Gastrocnemius medialis (tissue), 4 donors: ENCODE measurements at regions not wholly inside any gene's neighbourhood (a gene's known extent, or its start where the extent isn't known, plus 50 kb on each side); places are given as distances from the start of the nearest gene placed in this dataset.
"Not testable (repeated sequence)": the region's sequence is repeated elsewhere in the genome, so short reads cannot be mapped to it uniquely, and the experiment has no call there.

Experiments
- ATAC-seq, 2 donors: fragments of 150-250 bp; one replicate each; pipeline ENCODE4 v1.9.1; 2016
- DNase-seq, 2 donors: peaks; one replicate each; pipeline ENCODE4 v3.0.0-alpha.2; 2019
- H3K27ac ChIP-seq, 4 donors: fragments of 200-600 bp; sonication (generic); 1 replicate in 1 of 4; 2 replicates in 3 of 4; pipeline ENCODE4 v1.5.1; 2016 to 2018; ENCODE audit warnings: mild to moderate bottlenecking in 2 of 4, moderate library complexity in 1 of 4
- H3K27me3 ChIP-seq, 3 donors: fragments of 200-600 bp; sonication (generic) in 2 of 3; 1 replicate in 1 of 3; 2 replicates in 2 of 3; pipeline versions ENCODE4 v1.5.1 to v1.6.0; 2016 to 2019; ENCODE audit warnings: mild to moderate bottlenecking in 1 of 3, moderate library complexity in 1 of 3
- H3K36me3 ChIP-seq, 2 donors: fragments of 200-600 bp; sonication (generic) in 1 of 2; one replicate each; pipeline ENCODE4 v1.5.1; 2017 to 2018
- H3K4me1 ChIP-seq, 2 donors: fragments of 200-600 bp; sonication (generic) in 1 of 2; one replicate each; pipeline ENCODE4 v1.5.1; 2016 to 2017; ENCODE audit warnings: mild to moderate bottlenecking in 2 of 2
- H3K4me3 ChIP-seq, 4 donors: fragments of 200-600 bp; sonication (generic) in 3 of 4; 1 replicate in 1 of 4; 2 replicates in 3 of 4; pipeline ENCODE4 v1.5.1; 2016 to 2019; ENCODE audit warnings: mild to moderate bottlenecking in 2 of 4
- H3K9me3 ChIP-seq, 3 donors: fragments of 200-600 bp; sonication (generic) in 2 of 3; 1 replicate in 1 of 3; 2 replicates in 2 of 3; pipeline ENCODE4 v1.5.1; 2016 to 2019
- CTCF ChIP-seq, 5 experiments: fragments of 450-650 bp in 3 of 5; fragments of 200-600 bp in 2 of 5; sonication (generic) in 2 of 5; IDR thresholded peaks in 4 of 5; conservative IDR thresholded peaks in 1 of 5; 1 replicate in 4 of 5; 2 replicates in 1 of 5; pipeline ENCODE4 v1.5.1; 2016 to 2019; ENCODE audit warnings: antibody characterized with exemption in 5 of 5, mild to moderate bottlenecking in 3 of 5, moderate library complexity in 3 of 5
- POLR2A ChIP-seq, 2 donors: fragments of 450-650 bp; IDR thresholded peaks; one replicate each; pipeline ENCODE4 v1.6.1; 2017; ENCODE audit warnings: antibody characterized with exemption in 2 of 2, mild to moderate bottlenecking in 2 of 2, moderate library complexity in 2 of 2
- in situ Hi-C, 4 donors: fragments of 200-750 bp; cut with MboI; loops; one replicate each; pipeline versions ENCODE4 v1.15.0 to v1.8.0; 2017; ENCODE audit warnings: low sequenced_read_pairs in 4 of 4
- intact Hi-C: fragments of 100-400 bp; cut with DNase I; formaldehyde crosslinking; loops from one replicate; pipeline ENCODE4 v1.15.1; 2023; ENCODE audit warnings: low total_unique reads

- no peaks in the 10 kb centered on the region for H3K9me3 ChIP-seq
- in situ Hi-C loops = no loop called here
- H3K4me1 ChIP-seq = no peaks in the 10 kb centered on the region
- H3K4me3 ChIP-seq = no peak overlapping the region
- ATAC-seq = no peak
- intact Hi-C loops = no loop called here
- no peak for DNase-seq
- no peaks in the 10 kb centered on the region for H3K27me3 ChIP-seq
- H3K27ac ChIP-seq = no peak overlapping the region
- TF ChIP-seq POLR2A (IDR thresholded peaks at IDR 0.05) (no peak), CTCF (IDR thresholded peaks at IDR 0.05 in 4 of 5, conservative IDR thresholded peaks at IDR 0.05 in 1 of 5) (no peak)
- no peaks in the 10 kb centered on the region for H3K36me3 ChIP-seq
Observed at GRCh38 chr9:30329431-30329830, 2055.0 kb upstream of the ACO1 start.

- Histone ChIP-seq H3K27me3 (no peaks in the 10 kb centered on the region), H3K4me3 (no peak overlapping the region), H3K4me1 (no peaks in the 10 kb centered on the region), H3K36me3 (no peaks in the 10 kb centered on the region), H3K9me3 (no peaks in the 10 kb centered on the region), H3K27ac (no peak overlapping the region)
- no peak for TF ChIP-seq POLR2A (IDR thresholded peaks at IDR 0.05)
- TF ChIP-seq CTCF (IDR thresholded peaks at IDR 0.05 in 4 of 5, conservative IDR thresholded peaks at IDR 0.05 in 1 of 5) = no peak
- no peak for ATAC-seq
- no peak for DNase-seq
- intact Hi-C loops = no loop called here
- in situ Hi-C loops = no loop called here
Observed at GRCh38 chr9:30348904-30349303, 2035.5 kb upstream of the ACO1 start.

- no peak for TF ChIP-seq POLR2A (IDR thresholded peaks at IDR 0.05)
- DNase-seq = no peak
- Histone ChIP-seq H3K27ac (no peak overlapping the region), H3K4me1 (no peaks in the 10 kb centered on the region), H3K27me3 (no peaks in the 10 kb centered on the region), H3K4me3 (no peak overlapping the region), H3K9me3 (no peaks in the 10 kb centered on the region), H3K36me3 (no peaks in the 10 kb centered on the region)
- no peak for ATAC-seq
- intact Hi-C loops = no loop called here
- in situ Hi-C loops = no loop called here
Observed at GRCh38 chr9:30349526-30350513, 2034.6 kb upstream of the ACO1 start.

- Histone ChIP-seq H3K27ac (no peak overlapping the region), H3K27me3 (no peaks in the 10 kb centered on the region), H3K9me3 (no peaks in the 10 kb centered on the region), H3K4me1 (no peaks in the 10 kb centered on the region), H3K4me3 (no peak overlapping the region), H3K36me3 (no peaks in the 10 kb centered on the region)
- DNase-seq (no peak), ATAC-seq (no peak)
- intact Hi-C loops (no loop called here), in situ Hi-C loops (no loop called here)
- TF ChIP-seq CTCF (IDR thresholded peaks at IDR 0.05 in 4 of 5, conservative IDR thresholded peaks at IDR 0.05 in 1 of 5) (no peak), POLR2A (IDR thresholded peaks at IDR 0.05) (no peak)
Observed at GRCh38 chr9:30356221-30356620, 2028.2 kb upstream of the ACO1 start.

- DNase-seq (no peak), ATAC-seq (no peak)
- no peak for TF ChIP-seq POLR2A (IDR thresholded peaks at IDR 0.05)
- TF ChIP-seq CTCF (IDR thresholded peaks at IDR 0.05 in 4 of 5, conservative IDR thresholded peaks at IDR 0.05 in 1 of 5) = no peak
- Histone ChIP-seq H3K4me3 (no peak overlapping the region), H3K9me3 (no peaks in the 10 kb centered on the region), H3K4me1 (no peaks in the 10 kb centered on the region), H3K27ac (no peak overlapping the region), H3K27me3 (no peaks in the 10 kb centered on the region), H3K36me3 (no peaks in the 10 kb centered on the region)
- intact Hi-C loops = no loop called here
- in situ Hi-C loops = no loop called here
Observed at GRCh38 chr9:30362373-30362772, 2022.1 kb upstream of the ACO1 start.

- H3K36me3 ChIP-seq, H3K27me3 ChIP-seq, H3K4me3 ChIP-seq, H3K27ac ChIP-seq, DNase-seq, ATAC-seq, in situ Hi-C loops, H3K4me1 ChIP-seq, intact Hi-C loops, H3K9me3 ChIP-seq: not testable (repeated sequence)
Observed at GRCh38 chr9:30366140-30366539, 2018.3 kb upstream of the ACO1 start.
